B cell (primary cell): ENCODE measurements at regions not wholly inside any gene's neighbourhood (a gene's known extent, or its start where the extent isn't known, plus 50 kb on each side); places are given as distances from the start of the nearest gene placed in this dataset.

Source experiments
- ATAC-seq: fragments of 200-7000 bp; cut with Tn5 transposase; one replicate; pipeline ENCODE4 v1.10.0; 2021; ENCODE audit warnings: low read depth, mild to moderate bottlenecking, moderate number of reproducible peaks, moderate library complexity
- CTCF ChIA-PET: fragments of 350-600 bp; sonication (Branson Sonifier 250); formaldehyde crosslinking; loops from one replicate; lab custom pipeline; 2021; ENCODE audit warnings: antibody characterized with exemption, inconsistent platforms; lab: Charles Lee
- POLR2A ChIA-PET: fragments of 350-600 bp; sonication (Branson Sonifier 250); formaldehyde crosslinking; loops from one replicate; lab custom pipeline; 2021; ENCODE audit warnings: antibody characterized with exemption; lab: Charles Lee
- DNase-seq: peaks from one replicate; pipeline ENCODE4 v3.0.0; 2013
- H2AFZ ChIP-seq: 2 replicates; pipeline ENCODE4 v1.6.1; 2012; ENCODE audit warnings: mild to moderate bottlenecking, low read depth, low read length; ENCODE audit not compliant: insufficient read depth, poor library complexity, severe bottlenecking
- H3K27ac ChIP-seq, 2 donors: 1 replicate in 1 of 2; 2 replicates in 1 of 2; pipeline ENCODE4 v1.5.1; 2012 to 2013; ENCODE audit warnings: low read length in 2 of 2, mild to moderate bottlenecking in 2 of 2, moderate library complexity in 1 of 2
- H3K27me3 ChIP-seq, 4 experiments: fragments of 200-600 bp in 1 of 4; sonication (generic) in 1 of 4; replicated peaks in 1 of 4; 1 replicate in 2 of 4; 2 replicates in 2 of 4; pipeline versions ENCODE4 v1.6.1 to v1.7.0; 2013 to 2016; ENCODE audit warnings: low read length in 3 of 4, mild to moderate bottlenecking in 2 of 4, mixed read lengths in 1 of 4, moderate library complexity in 1 of 4; ENCODE audit not compliant: insufficient read depth in 4 of 4, control insufficient read depth in 3 of 4; ENCODE audit errors: control extremely low read depth in 1 of 4
- H3K36me3 ChIP-seq, 2 experiments: replicated peaks in 1 of 2; 1 replicate in 1 of 2; 2 replicates in 1 of 2; pipeline versions ENCODE4 v1.6.1 to v1.7.1; 2013; ENCODE audit warnings: low read length in 1 of 2; ENCODE audit not compliant: insufficient read depth in 2 of 2, control insufficient read depth in 1 of 2; ENCODE audit errors: control extremely low read depth in 1 of 2, extremely low read depth in 1 of 2
- H3K4me1 ChIP-seq, 2 donors: fragments of 200-600 bp in 1 of 2; sonication (generic) in 1 of 2; 1 replicate in 1 of 2; 2 replicates in 1 of 2; pipeline versions ENCODE4 v1.5.1 to v1.6.1; 2013 to 2017; ENCODE audit warnings: low read length in 2 of 2; ENCODE audit not compliant: control insufficient read depth in 2 of 2, insufficient read depth in 2 of 2
- H3K4me2 ChIP-seq: replicated peaks from 2 replicates; pipeline ENCODE3; 2012; ENCODE audit warnings: mild to moderate bottlenecking, low read depth, low read length; ENCODE audit not compliant: poor library complexity, severe bottlenecking
- H3K4me3 ChIP-seq, 5 experiments: fragments of 200-600 bp in 1 of 5; sonication (generic) in 1 of 5; 1 replicate in 3 of 5; 2 replicates in 2 of 5; pipeline versions ENCODE4 v1.5.1 to v1.7.0; 2011 to 2016; ENCODE audit warnings: low read length in 4 of 5, mild to moderate bottlenecking in 4 of 5, low read depth in 2 of 5, control low read depth in 1 of 5, moderate library complexity in 1 of 5; ENCODE audit not compliant: insufficient read depth in 1 of 5; ENCODE audit errors: control extremely low read depth in 1 of 5, extremely low read depth in 1 of 5
- H3K79me2 ChIP-seq: fragments of 200-600 bp; sonication (generic); one replicate; pipeline ENCODE4 v1.6.0; 2016; ENCODE audit warnings: low read length; ENCODE audit not compliant: control insufficient read depth, insufficient read depth
- H3K9ac ChIP-seq: fragments of 200-600 bp; sonication (generic); 2 replicates; pipeline ENCODE4 v1.6.1; 2017; ENCODE audit warnings: mild to moderate bottlenecking, low read length, moderate library complexity
- H3K9me3 ChIP-seq, 3 donors: one replicate each; pipeline versions ENCODE4 v1.6.1 to v1.7.1; 2013; ENCODE audit warnings: low read length in 2 of 3; ENCODE audit not compliant: control insufficient read depth in 2 of 3, insufficient read depth in 1 of 3; ENCODE audit errors: control extremely low read depth in 1 of 3
- H4K20me1 ChIP-seq: 2 replicates; pipeline ENCODE4 v1.6.0; 2012; ENCODE audit warnings: mild to moderate bottlenecking, low read length; ENCODE audit not compliant: insufficient read depth, control insufficient read depth, poor library complexity, severe bottlenecking
- H3K27ac Mint-ChIP-seq: one replicate; pipeline ENCODE4 v1.8.0; 2021; ENCODE audit warnings: mixed read lengths
- H3K27me3 Mint-ChIP-seq: one replicate; pipeline ENCODE4 v1.8.0; 2021; ENCODE audit warnings: mixed read lengths
- H3K4me1 Mint-ChIP-seq: one replicate; pipeline ENCODE4 v1.8.0; 2021; ENCODE audit warnings: mixed read lengths
- H3K4me3 Mint-ChIP-seq: one replicate; pipeline ENCODE4 v1.8.0; 2021; ENCODE audit warnings: mixed read lengths
- H3K9me3 Mint-ChIP-seq: one replicate; pipeline ENCODE4 v1.8.0; 2022; ENCODE audit warnings: mixed read lengths; ENCODE audit not compliant: insufficient read depth
- EZH2 ChIP-seq: IDR thresholded peaks from 2 replicates; pipeline ENCODE4 v1.6.1; 2012; ENCODE audit warnings: borderline replicate concordance, low read depth, mild to moderate bottlenecking, moderate library complexity, low read length; ENCODE audit not compliant: insufficient read depth, poor library complexity, severe bottlenecking
- WGBS: methylation state at CpG from one replicate; pipeline ENCODE4 v1.1.5; 2013; ENCODE audit warnings: missing lambda C conversion rate; ENCODE audit not compliant: insufficient coverage; 5-methylcytosine and 5-hydroxymethylcytosine counted together
- intact Hi-C: fragments of 100-400 bp; cut with micrococcal nuclease; formaldehyde crosslinking; loops from one replicate; pipeline ENCODE4 v1.10.0; 2022
- TF ChIP-seq, protein P1 (sequence below): fragments of 200-600 bp; IDR thresholded peaks from one replicate; pipeline ENCODE4 v1.8.0; 2022; ENCODE audit warnings: antibody characterized with exemption, mild to moderate bottlenecking

DNA sequence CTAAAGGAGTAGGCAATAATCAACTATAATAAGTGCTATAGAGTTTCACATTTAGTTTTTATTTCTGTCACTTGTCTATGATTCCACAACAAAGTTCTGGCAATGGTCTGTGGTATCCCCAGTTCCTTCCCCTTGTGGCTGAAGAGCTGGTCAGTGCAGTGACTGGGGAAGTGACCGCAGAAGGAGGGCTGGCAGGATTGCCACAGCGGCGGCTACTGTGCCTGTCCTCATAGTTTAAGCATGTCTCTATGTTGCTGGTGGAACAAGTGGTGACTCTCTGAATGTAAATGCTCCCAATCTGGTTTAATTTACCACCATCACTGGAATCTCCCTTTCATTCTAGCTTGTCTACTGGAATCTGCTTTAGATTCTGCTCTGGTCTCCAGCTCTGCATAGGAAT lies 170.6 kb upstream of the GK2 start:
- Histone ChIP-seq H3K9ac (no peak overlapping the region), H3K27me3 (no peaks in the 10 kb centered on the region), H2AFZ (no peak overlapping the region), H3K27ac (no peak overlapping the region), H3K79me2 (no peaks in the 10 kb centered on the region), H3K9me3 (no peaks in the 10 kb centered on the region), H3K4me3 (no peak overlapping the region), H4K20me1 (no peaks in the 10 kb centered on the region), H3K4me2 (no peak overlapping the region), H3K36me3 (no peaks in the 10 kb centered on the region), H3K4me1 (no peaks in the 10 kb centered on the region)
- no peak for ATAC-seq
- Mint-ChIP-seq H3K4me1 (peaks cover 2% of the 10 kb centered on the region), H3K27ac (no peak overlapping the region), H3K9me3 (no peaks in the 10 kb centered on the region), H3K4me3 (no peak overlapping the region), H3K27me3 (no peaks in the 10 kb centered on the region)
- no peak for DNase-seq
- ChIA-PET CTCF (interaction anchor here (0.7 kb wide), 1 partner anchor 53 kb away, joined by 3 read pairs; no protein-coding TSS in a partner anchor), POLR2A (no interaction called here)
- intact Hi-C loops, result loop anchor here (10.0 kb wide), 1 partner anchor 624 kb away; no protein-coding TSS in a partner anchor
- no CpG with 5 or more reads among the region's 3 CpGs for WGBS
- TF ChIP-seq, protein P1, sequence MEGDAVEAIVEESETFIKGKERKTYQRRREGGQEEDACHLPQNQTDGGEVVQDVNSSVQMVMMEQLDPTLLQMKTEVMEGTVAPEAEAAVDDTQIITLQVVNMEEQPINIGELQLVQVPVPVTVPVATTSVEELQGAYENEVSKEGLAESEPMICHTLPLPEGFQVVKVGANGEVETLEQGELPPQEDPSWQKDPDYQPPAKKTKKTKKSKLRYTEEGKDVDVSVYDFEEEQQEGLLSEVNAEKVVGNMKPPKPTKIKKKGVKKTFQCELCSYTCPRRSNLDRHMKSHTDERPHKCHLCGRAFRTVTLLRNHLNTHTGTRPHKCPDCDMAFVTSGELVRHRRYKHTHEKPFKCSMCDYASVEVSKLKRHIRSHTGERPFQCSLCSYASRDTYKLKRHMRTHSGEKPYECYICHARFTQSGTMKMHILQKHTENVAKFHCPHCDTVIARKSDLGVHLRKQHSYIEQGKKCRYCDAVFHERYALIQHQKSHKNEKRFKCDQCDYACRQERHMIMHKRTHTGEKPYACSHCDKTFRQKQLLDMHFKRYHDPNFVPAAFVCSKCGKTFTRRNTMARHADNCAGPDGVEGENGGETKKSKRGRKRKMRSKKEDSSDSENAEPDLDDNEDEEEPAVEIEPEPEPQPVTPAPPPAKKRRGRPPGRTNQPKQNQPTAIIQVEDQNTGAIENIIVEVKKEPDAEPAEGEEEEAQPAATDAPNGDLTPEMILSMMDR, result no peak
- no peak for TF ChIP-seq EZH2

DNA sequence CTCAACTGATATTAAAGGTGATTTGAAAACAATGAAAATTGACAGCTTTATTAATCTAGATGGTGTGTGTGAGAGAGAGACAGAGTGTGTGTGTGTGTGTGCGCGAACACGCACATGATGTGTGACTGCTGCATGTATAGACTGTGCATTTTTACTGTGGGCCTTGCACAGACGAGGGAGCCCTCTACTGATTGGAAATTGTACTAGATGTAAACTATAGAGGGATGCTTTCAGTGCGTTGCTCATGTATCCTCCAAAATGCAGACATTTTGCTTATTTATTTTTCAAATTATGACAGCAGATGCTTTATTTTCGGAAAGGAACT lies 168.4 kb upstream of the GK2 start:
- ChIA-PET POLR2A (no interaction called here), CTCF (interaction anchor here (0.7 to 1.0 kb wide), 3 partner anchors 10 to 27 kb away, joined by 3 to 6 read pairs (median 3); no protein-coding TSS in a partner anchor)
- Mint-ChIP-seq H3K4me1 (peaks cover 2% of the 10 kb centered on the region), H3K27me3 (no peaks in the 10 kb centered on the region), H3K4me3 (no peak overlapping the region), H3K9me3 (no peaks in the 10 kb centered on the region), H3K27ac (no peak overlapping the region)
- H3K4me3 ChIP-seq, result no peak overlapping the region
- no peaks in the 10 kb centered on the region for H3K4me1 ChIP-seq
- no peaks in the 10 kb centered on the region for H3K36me3 ChIP-seq
- whole genome bisulfite sequencing, result 15% methylated on average over 4 of the region's 6 CpGs
- DNase-seq (peak; percentile 28), ATAC-seq (peak; percentile 41)
- intact Hi-C loops, result loop anchor here (10.0 kb wide), 1 partner anchor 622 kb away; no protein-coding TSS in a partner anchor
- H3K27ac ChIP-seq, result no peak overlapping the region
- H2AFZ ChIP-seq, result no peak overlapping the region
- H3K4me2 ChIP-seq, result no peak overlapping the region
- no peaks in the 10 kb centered on the region for H3K79me2 ChIP-seq
- no peak overlapping the region for H3K9ac ChIP-seq
- no peaks in the 10 kb centered on the region for H4K20me1 ChIP-seq
- TF ChIP-seq EZH2, result no peak
- TF ChIP-seq, protein P1, result peak; percentile 26
- H3K9me3 ChIP-seq, result no peaks in the 10 kb centered on the region
- no peaks in the 10 kb centered on the region for H3K27me3 ChIP-seq
